NT2/D1 (cell line): ENCODE measurements at regions not wholly inside any gene's neighbourhood (a gene's known extent, or its start where the extent isn't known, plus 50 kb on each side); places are given as distances from the start of the nearest gene placed in this dataset.

Experiments
- DNase-seq: peaks from one replicate; pipeline ENCODE4 v3.0.0-alpha.2; 2011; ENCODE audit warnings: low read depth, low spot score
- H3K27me3 ChIP-seq: 2 replicates; pipeline ENCODE4 v1.6.0; 2011; ENCODE audit warnings: mild to moderate bottlenecking; ENCODE audit not compliant: insufficient read length, insufficient read depth
- H3K36me3 ChIP-seq: 2 replicates; pipeline ENCODE4 v1.6.1; 2011; ENCODE audit warnings: mild to moderate bottlenecking, low read length, mixed read lengths; ENCODE audit not compliant: insufficient read depth, insufficient read length
- H3K4me1 ChIP-seq: 2 replicates; pipeline ENCODE4 v1.5.1; 2011; ENCODE audit not compliant: insufficient read depth, insufficient read length
- H3K4me3 ChIP-seq: 2 replicates; pipeline ENCODE4 v1.5.1; 2011; ENCODE audit warnings: low read depth; ENCODE audit not compliant: insufficient read length
- H3K9ac ChIP-seq: 2 replicates; pipeline ENCODE4 v1.6.0; 2011; ENCODE audit warnings: low read depth; ENCODE audit not compliant: insufficient read length
- H3K9me3 ChIP-seq: 2 replicates; pipeline ENCODE4 v1.5.1; 2011; ENCODE audit warnings: mild to moderate bottlenecking, low read length; ENCODE audit not compliant: insufficient read depth
- SUZ12 ChIP-seq: IDR thresholded peaks from 2 replicates; pipeline ENCODE4 v1.6.1; 2011; ENCODE audit not compliant: insufficient read length, insufficient read depth; ENCODE audit errors: extremely low read depth
- YY1 ChIP-seq: IDR thresholded peaks from 2 replicates; pipeline ENCODE4 v1.6.1; 2011; ENCODE audit not compliant: insufficient read length, insufficient read depth
- ZNF274 ChIP-seq: IDR thresholded peaks from 2 replicates; pipeline ENCODE4 v1.6.1; 2011; ENCODE audit warnings: mild to moderate bottlenecking, low read depth, low read length

DNA sequence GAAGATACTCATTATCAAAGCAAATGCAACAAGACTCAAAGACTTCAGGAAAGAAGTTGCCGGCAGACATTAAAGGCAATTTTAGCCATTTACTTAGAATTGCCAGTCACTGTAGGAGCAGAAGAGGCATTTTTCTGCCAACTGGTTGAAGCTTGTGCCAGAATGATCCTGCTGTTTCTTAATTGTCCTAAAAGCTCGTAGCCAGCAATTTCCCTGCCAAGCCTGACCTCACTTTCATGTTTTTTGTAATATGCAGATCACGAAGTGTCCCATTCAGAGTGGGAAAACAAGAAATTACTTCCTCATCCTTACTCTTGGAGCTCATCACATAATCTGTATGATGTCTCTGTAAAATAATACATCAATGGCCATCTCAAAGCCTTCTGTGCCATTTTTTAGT is 130.9 kb upstream of the ANKRD1 start:
- Histone ChIP-seq H3K9me3 (no peaks in the 10 kb centered on the region), H3K4me1 (peaks cover 4% of the 10 kb centered on the region), H3K27me3 (no peaks in the 10 kb centered on the region), H3K36me3 (no peaks in the 10 kb centered on the region), H3K4me3 (no peak overlapping the region), H3K9ac (no peak overlapping the region)
- no peak for TF ChIP-seq ZNF274
- DNase-seq, result no peak

- Histone ChIP-seq H3K27me3 (no peaks in the 10 kb centered on the region), H3K9ac (no peak overlapping the region), H3K9me3 (no peaks in the 10 kb centered on the region), H3K36me3 (no peaks in the 10 kb centered on the region), H3K4me3 (no peak overlapping the region), H3K4me1 (peaks cover 4% of the 10 kb centered on the region)
- TF ChIP-seq YY1 (no peak), SUZ12 (no peak), ZNF274 (no peak)
- DNase-seq, result no peak
Measured at GRCh38 chr10:91054325-91054724, 133.4 kb upstream of the ANKRD1 start.

DNA sequence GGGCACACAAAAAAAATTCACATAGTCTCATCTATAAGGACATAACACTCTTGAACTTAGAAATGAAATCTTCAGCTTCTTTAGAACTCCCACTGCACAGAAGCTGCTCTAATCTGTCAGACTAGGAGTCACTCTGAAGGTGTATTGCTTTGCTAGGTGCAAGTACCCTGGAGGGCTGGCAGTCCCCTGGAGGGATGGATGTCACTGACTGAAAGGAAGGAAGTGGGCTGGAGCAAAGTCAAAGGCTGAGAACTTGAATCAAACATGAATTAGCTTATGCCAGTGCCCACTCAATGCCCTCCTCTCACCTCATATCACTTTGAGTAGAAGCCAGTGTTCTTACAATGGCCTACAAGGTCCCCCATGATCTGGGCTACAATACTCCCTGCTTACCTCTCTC is 140.3 kb upstream of the ANKRD1 start:
- no peak for DNase-seq
- H3K4me1 ChIP-seq, result no peaks in the 10 kb centered on the region
- H3K9ac ChIP-seq, result no peak overlapping the region
- no peaks in the 10 kb centered on the region for H3K9me3 ChIP-seq
- TF ChIP-seq SUZ12, result no peak
- no peak for TF ChIP-seq ZNF274
- TF ChIP-seq YY1, result no peak
- H3K4me3 ChIP-seq, result no peak overlapping the region
- H3K27me3 ChIP-seq, result no peaks in the 10 kb centered on the region
- no peaks in the 10 kb centered on the region for H3K36me3 ChIP-seq

GRCh38 chr10:91061608-91062007 is 140.7 kb upstream of the ANKRD1 start:
- H3K4me3 ChIP-seq, result no peak overlapping the region
- H3K4me1 ChIP-seq, result no peaks in the 10 kb centered on the region
- TF ChIP-seq SUZ12, result no peak
- no peak for TF ChIP-seq YY1
- no peak for TF ChIP-seq ZNF274
- DNase-seq, result no peak
- no peaks in the 10 kb centered on the region for H3K36me3 ChIP-seq
- H3K9ac ChIP-seq, result no peak overlapping the region
- H3K9me3 ChIP-seq, result no peaks in the 10 kb centered on the region
- no peaks in the 10 kb centered on the region for H3K27me3 ChIP-seq

DNA sequence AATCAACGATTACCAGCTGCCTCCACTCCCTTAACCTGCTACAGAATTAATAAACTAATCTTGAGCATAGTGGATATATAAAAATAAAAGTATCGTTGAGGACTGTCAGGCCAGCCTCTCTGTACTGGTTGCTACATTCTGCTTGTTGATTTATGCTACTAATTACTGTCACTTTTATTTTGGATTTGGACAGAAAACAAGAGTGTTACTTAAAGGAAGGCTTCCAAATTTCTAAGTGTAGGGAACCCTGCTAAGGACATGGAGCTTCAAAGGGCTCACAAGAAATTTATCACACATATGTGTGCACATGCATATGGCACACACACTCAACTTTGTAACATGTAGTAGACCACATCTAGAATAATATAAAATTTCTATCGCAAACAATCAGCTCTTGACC is 141.2 kb upstream of the ANKRD1 start:
- Histone ChIP-seq H3K4me1 (no peaks in the 10 kb centered on the region), H3K36me3 (no peaks in the 10 kb centered on the region), H3K4me3 (no peak overlapping the region), H3K27me3 (no peaks in the 10 kb centered on the region), H3K9ac (no peak overlapping the region), H3K9me3 (no peaks in the 10 kb centered on the region)
- no peak for DNase-seq
- no peak for TF ChIP-seq ZNF274
- TF ChIP-seq SUZ12, result no peak
- TF ChIP-seq YY1, result no peak

GRCh38 chr10:91071786-91072185 is 148.7 kb upstream of the PCGF5 start:
- no peaks in the 10 kb centered on the region for H3K4me1 ChIP-seq
- DNase-seq, result no peak
- TF ChIP-seq SUZ12 (no peak), ZNF274 (no peak), YY1 (no peak)
- no peaks in the 10 kb centered on the region for H3K36me3 ChIP-seq
- no peaks in the 10 kb centered on the region for H3K27me3 ChIP-seq
- no peaks in the 10 kb centered on the region for H3K9me3 ChIP-seq
- H3K4me3 ChIP-seq, result no peak overlapping the region
- no peak overlapping the region for H3K9ac ChIP-seq

DNA sequence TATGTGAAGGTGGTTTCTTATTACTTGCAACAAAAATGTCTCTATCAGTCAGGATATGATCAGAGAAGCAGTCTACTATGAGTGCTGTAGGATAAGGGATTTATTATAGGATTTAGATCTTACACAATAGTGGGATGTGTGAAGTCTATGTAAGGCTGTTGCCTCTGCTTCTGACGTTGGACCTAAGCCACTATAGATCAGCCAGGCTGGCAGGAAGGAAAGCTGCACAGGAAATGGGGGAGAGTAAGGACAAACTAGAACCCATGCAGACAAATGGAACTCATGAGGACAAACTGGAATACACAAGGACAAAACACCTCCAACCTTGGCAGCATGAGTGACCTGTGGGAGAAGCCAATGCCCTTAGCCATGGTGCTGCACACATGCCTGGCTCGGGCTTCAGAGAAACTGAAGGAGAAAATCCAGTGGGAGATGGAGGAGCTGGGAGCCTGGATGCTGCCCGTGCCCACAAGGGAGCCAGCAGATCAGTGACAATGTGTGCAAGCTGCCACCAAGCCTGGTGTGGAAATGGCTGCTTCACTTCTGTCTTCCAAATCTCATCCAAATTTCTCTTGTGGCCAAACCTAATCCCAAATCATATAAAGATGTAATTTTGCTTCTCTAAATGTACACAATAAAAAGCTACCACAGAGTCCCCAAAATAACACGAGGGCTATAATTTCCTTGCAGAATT is 147.0 kb upstream of the PCGF5 start:
- H3K9me3 ChIP-seq, result no peaks in the 10 kb centered on the region
- TF ChIP-seq YY1 (no peak), ZNF274 (no peak), SUZ12 (no peak)
- no peaks in the 10 kb centered on the region for H3K4me1 ChIP-seq
- H3K36me3 ChIP-seq, result no peaks in the 10 kb centered on the region
- no peak for DNase-seq
- H3K4me3 ChIP-seq, result no peak overlapping the region
- H3K9ac ChIP-seq, result no peak overlapping the region
- no peaks in the 10 kb centered on the region for H3K27me3 ChIP-seq

- no peak overlapping the region for H3K4me3 ChIP-seq
- H3K9ac ChIP-seq, result no peak overlapping the region
- no peaks in the 10 kb centered on the region for H3K36me3 ChIP-seq
- no peak for DNase-seq
- TF ChIP-seq SUZ12 (no peak), ZNF274 (no peak), YY1 (no peak)
- H3K9me3 ChIP-seq, result no peaks in the 10 kb centered on the region
- no peaks in the 10 kb centered on the region for H3K27me3 ChIP-seq
- H3K4me1 ChIP-seq, result no peaks in the 10 kb centered on the region
Measured at GRCh38 chr10:91076991-91077548, 143.4 kb upstream of the PCGF5 start.
